Hematopoietic multipotent progenitor cell treated with erythropoietin and hydrocortisone succinate and interleukin-3 and kit ligand, for 15 days (in vitro differentiated cells): ENCODE measurements at regions not wholly inside any gene's neighbourhood (a gene's known extent, or its start where the extent isn't known, plus 50 kb on each side); places are given as distances from the start of the nearest gene placed in this dataset.

Source experiments
- DNase-seq: peaks from one replicate; pipeline ENCODE4 v3.0.0-alpha.2; 2015; ENCODE audit warnings: low spot score

DNA sequence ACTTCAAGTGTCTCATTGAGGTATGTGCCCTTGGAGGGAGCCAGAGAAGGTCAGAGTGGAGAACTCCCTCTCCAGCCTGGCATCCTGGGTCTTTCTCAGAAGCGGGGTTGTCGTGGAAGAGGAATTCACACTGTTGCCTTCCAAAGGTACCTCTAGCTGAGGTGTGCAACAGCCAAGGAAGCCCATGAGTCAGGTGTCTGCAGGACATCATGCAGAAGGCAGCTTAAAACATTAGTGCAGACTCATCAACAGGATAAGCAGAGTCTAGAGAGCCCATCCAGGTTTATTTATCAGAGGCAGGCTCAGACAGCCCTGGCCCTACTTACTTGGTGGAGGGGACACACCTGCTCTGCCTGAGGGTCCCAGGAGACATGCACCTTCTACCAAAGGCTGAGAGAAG is 95.6 kb upstream of the TPM1 start:
- DNase-seq = no peak

DNA sequence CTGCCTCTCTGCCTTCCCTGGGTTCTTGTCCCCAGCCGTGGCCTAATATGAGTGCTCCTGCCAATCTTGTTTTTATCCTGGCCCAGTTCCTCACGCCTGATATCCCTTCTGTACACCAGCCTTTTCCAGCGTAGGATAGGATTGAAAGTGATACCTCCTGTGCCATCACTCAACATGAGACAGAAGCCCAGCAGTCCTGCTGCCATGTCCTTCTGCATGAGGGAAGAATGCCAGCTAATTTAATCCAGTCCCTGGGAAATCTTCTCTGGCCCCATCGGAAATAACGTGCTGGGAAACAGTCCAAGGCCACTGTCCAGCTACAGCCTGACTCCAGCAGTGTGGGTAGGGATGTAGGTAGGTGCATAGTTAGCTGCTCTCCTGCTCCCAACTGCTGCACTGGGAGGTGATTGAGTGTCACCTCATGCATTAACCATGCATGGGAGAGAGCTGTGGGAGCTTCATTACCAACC is 92.0 kb upstream of the TPM1 start:
- DNase-seq = no peak

DNA sequence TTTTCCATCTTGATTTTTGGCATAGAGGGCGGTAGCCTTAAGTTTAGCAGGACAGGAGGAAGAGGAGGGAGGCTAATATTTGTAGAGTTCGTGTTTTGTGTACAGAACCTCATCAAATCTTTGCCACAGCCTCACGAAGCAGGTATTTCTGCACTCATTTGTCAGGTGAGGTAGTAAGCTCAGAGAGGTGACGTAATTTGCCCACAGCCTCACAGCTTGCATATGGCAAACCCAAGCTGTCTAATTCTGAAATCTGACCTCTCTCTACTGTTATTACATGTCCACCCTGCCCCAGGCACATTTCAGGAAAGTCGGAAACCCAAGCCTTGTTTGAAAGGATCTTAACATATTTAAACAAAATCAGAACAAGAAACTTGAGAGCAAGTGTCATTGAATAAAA is 91.1 kb upstream of the TPM1 start:
- no peak for DNase-seq

GRCh38 chr15:62953021-62953420 is 89.5 kb upstream of the TPM1 start:
- no peak for DNase-seq

GRCh38 chr15:62953496-62954045 is 89.0 kb upstream of the TPM1 start:
- no peak for DNase-seq

GRCh38 chr15:62957130-62957529 is 85.4 kb upstream of the TPM1 start:
- no peak for DNase-seq

- no peak for DNase-seq
These were observed 83.8 kb upstream of the TPM1 start for GRCh38 chr15:62958528-62959363.

DNA sequence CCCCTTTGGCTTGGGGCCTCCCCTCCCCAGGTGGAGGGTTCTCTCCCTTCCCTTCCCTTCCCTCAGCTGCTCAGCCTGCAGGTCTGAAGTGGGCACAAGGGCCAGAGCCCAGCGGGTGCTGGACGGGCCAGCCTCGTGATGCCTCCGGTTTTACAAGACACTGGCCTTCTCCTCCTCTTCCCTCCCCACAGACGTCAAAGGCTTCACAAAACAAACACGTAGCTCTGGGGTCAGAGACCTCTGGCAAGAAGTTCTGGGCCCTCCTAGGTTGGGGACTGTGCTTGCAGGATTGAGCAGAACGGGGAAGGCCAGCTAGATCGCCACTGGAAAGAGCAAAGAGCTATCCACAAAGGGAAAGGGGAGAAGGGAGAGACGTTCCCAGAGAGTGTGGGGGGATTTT is 81.4 kb upstream of the TPM1 start:
- no peak for DNase-seq

DNA sequence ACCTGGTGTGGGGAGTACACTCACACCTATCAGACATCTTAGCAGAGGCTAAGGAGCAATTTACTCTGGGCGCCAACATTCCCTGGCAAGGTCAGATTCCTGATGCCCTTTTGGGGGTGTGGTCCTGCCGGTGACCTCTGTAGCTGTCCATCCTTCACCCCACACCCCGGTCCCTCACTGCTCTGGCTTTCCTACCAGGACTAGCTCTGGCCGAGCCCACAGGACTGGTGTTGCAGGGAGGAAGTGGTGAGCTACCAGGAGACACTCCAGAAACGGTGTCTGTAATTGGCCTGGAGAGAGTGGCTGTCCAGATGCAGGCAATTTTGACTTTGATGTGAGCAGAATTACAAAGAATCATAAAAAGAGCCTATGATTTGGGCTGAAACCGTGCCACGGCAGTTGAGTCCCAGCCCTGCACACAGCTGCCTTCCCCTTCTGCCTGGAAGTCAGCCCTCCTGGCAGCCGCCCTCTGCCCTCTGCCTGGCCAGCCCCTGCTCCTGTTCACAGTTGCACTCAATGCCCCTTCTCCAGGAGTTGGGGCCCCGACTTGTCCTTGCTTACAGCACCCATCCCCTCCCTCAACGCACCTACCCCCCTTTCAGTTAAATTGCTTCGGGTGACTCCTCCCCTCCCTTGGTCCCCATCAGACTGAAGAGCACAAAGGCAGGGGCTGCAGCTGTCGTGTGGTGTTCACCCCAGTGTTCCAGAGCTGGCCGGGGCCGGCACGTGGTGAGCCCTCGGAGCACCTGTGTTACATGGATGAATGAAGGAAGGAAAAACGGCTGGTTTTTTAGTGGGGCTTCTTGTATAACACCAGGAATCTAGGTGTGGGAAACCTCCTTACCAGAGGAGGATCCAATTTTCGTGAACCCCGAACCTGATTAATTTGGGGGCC is 80.2 kb upstream of the TPM1 start:
- no peak for DNase-seq

DNA sequence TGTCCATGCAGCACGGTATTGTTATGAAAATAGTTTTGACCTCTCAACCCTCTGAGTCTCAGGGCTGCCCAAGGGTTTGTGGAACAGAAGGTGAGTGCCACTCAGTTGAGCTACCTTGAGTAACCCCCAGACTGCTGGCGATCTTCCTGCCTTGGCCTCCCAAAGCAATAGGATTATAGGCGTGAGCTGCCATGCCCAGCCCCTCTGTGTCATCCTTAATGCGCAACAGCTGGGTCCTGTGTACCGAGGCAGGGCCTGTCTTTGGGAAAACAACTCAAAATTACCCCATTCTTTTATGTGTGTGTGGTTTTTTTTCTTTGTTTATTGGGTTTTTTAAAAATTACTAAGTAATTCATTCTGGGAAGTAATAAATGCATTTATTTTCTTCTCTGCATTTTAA is 78.3 kb upstream of the TPM1 start:
- DNase-seq = no peak

- DNase-seq = no peak
These were observed 76.1 kb upstream of the TPM1 start for GRCh38 chr15:62966294-62967078.

GRCh38 chr15:62968699-62969098 is 73.8 kb upstream of the TPM1 start:
- DNase-seq = no peak

GRCh38 chr15:62969442-62970089 is 73.0 kb upstream of the TPM1 start:
- DNase-seq = no peak

DNA sequence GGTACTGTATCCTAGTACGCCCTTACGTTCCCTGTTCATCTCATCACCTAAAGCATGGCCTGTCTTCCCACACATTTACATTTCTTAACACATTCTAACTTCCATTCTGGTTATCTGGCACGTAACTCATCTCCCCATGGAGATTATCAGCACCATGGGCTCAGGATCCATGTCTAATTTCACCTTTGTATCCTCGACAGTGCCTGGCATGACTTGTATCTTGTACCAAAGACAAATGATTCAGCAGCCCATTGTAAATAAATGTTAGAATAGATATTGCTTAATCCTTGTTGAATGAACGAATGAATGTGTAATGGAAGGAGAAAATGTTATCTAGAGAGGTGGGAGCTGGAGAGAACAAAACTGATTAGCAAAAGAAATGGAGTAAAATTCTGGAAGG is 69.7 kb upstream of the TPM1 start:
- DNase-seq = no peak

DNA sequence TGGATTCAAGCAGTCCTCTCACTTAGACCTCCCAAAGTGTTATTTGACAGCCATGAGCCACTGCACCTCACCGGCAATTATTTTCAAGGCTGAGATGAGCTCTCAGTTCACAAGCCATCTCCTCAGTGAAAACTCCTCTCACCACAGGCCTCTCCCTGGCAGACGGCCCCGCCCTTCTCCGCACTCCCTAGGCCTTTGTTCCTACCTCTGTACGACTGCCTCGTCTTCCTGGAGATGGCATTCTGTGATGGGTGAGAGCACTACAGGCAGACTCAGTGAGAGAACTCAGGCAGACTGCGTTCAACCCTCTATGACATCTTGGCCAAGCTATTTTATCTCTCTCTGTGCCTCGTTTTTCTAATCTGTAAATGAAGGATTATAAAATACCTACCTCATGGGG is 67.0 kb upstream of the TPM1 start:
- no peak for DNase-seq

DNA sequence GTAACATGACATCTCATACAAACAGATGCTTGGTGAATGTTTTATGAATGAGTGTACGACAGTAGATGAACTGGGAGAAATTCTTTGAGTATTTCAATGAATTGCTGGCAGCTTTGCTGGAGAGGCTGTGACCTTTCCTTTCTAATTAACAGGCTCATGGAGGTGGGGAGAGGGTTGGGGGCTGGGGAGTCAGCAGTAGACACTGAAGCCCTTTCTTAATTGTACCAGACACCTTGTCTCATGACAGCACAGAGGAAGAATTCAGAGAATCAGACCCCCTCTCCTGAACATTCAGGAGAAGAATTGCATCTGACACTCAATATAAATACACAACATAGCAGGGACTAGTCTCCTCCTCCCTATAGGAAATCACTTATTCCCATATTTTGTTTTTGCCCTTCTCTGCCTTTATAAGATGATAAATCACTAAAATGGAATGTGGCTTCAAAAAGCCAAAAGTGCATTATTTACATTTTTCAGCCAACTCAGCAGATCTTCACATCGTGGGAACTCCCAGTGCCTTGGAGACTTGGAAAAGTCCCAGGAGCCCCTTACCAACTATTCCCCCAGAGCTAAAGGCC is 66.2 kb upstream of the TPM1 start:
- no peak for DNase-seq

GRCh38 chr15:62977952-62978811 is 64.4 kb upstream of the TPM1 start:
- no peak for DNase-seq

- DNase-seq = no peak
These were observed 63.3 kb upstream of the TPM1 start for GRCh38 chr15:62979252-62979651.

DNA sequence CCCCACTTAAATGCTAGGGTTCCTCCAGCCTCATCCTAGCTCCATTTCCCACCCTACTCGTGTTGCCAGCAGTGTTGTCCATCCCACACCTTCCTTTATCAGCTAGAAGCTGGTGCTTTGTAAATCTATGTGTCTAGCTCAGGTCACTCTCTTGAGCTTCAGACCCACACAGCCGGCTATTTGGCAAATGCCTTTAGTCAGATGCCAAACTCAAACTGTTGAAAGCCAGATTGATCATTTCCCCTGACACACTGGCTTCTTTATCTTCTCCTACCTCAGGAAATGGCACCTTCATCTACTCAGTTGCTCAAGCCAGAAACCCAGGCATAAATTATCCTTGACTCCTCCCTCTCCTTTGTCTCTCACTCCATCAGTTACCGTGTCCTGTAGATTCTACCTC is 61.5 kb upstream of the TPM1 start:
- DNase-seq = no peak

DNA sequence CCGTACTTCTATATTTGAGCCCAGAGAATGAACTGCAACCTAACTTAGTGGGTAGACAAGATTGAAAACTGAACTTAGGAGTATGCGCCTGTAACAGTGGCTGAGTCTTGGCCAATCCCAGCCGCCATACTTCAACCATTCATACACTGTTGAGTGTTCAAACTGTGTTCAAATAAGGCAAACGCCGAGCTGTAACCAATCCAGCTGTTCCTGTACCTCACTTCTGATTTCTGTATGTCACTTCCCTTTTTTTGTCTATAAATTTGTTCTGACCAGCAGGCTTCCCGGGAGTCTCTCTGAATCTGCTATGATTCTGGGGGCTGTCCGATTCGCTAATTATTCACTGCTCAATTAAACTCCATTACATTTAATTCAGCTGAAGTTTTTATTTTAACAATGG is 58.6 kb upstream of the TPM1 start:
- no peak for DNase-seq
